ENCODE measurements at regions not wholly inside any gene's neighbourhood (a gene's known extent, or its start where the extent isn't known, plus 50 kb on each side); places are given as distances from the start of the nearest gene placed in this dataset.

DNA sequence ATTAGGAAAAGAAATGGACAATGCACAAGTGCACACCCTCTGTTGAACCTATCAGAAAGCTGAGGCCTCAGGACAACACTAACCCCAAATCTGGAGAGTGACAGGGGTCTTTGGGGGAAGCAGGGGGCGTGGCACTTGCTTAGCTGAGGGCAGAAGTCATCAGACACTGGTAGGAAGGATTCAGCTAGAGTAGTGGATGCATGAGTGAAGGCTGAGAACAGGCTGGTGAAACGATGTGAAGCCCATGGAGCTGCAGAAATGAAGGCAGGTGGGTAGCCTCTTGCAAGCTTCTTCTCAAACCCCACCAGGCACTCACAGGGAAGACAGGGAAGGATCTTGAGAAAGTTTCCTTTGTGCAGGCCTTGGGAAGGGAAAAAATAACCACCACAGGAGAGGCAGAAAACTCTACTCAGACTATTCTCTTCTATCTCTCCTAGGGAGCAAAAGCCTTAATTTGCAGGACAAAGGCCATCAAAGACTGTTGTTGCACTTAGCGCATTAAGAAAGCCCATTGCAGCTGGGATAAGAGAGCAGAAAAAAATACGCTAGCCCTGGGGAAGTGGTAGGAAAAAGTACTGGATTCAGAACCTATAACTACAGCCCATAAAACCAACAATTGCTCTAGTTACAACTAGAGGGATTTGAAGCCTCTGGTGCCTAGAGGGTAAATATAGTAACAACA is 193.3 kb upstream of the ZNF536 start:
- in situ Hi-C loops (cut with MboI; ENCODE audit: low sequenced_read_pairs in 4 of 4) (no loop called here), intact Hi-C loops (cut with DNase I; ENCODE audit: low total_unique reads) (no loop called here)
- Histone ChIP-seq H3K4me3 (no peak overlapping the region), H3K4me1 (no peaks in the 10 kb centered on the region), H3K27ac (no peak overlapping the region), H3K27me3 (peaks cover 0 to 3% (median 0%) of the 10 kb centered on the region in 3 donors), H3K9me3 (no peaks in the 10 kb centered on the region), H3K36me3 (no peaks in the 10 kb centered on the region)
- DNase-seq (no peak), ATAC-seq (no peak)
- TF ChIP-seq POLR2A (IDR thresholded peaks at IDR 0.05) = no peak
- TF ChIP-seq, protein P1, sequence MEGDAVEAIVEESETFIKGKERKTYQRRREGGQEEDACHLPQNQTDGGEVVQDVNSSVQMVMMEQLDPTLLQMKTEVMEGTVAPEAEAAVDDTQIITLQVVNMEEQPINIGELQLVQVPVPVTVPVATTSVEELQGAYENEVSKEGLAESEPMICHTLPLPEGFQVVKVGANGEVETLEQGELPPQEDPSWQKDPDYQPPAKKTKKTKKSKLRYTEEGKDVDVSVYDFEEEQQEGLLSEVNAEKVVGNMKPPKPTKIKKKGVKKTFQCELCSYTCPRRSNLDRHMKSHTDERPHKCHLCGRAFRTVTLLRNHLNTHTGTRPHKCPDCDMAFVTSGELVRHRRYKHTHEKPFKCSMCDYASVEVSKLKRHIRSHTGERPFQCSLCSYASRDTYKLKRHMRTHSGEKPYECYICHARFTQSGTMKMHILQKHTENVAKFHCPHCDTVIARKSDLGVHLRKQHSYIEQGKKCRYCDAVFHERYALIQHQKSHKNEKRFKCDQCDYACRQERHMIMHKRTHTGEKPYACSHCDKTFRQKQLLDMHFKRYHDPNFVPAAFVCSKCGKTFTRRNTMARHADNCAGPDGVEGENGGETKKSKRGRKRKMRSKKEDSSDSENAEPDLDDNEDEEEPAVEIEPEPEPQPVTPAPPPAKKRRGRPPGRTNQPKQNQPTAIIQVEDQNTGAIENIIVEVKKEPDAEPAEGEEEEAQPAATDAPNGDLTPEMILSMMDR (IDR thresholded peaks at IDR 0.05 in 4 of 5, conservative IDR thresholded peaks at IDR 0.05 in 1 of 5) = no peak

DNA sequence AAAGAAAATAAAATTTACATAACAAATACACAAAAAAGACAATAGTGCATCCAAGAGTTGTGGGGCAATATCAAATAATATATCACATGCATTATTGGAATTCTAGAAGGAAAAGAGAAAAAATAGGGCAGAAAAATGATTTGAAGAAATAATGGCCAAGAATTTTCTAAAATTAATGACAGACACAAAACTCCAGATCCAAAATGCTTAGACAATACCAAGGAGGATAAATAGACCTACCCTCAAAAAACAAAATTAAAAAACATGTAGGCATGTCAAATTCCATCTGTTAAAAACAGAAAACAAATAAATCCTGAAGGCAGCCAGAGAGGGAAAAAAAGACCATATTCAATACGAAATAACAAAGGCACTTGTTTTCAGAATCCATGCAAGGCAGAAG is 191.5 kb upstream of the ZNF536 start:
- Histone ChIP-seq H3K9me3 (peaks cover 0 to 6% (median 0%) of the 10 kb centered on the region in 3 donors), H3K4me1 (no peaks in the 10 kb centered on the region), H3K36me3 (no peaks in the 10 kb centered on the region), H3K27ac (no peak overlapping the region), H3K4me3 (no peak overlapping the region), H3K27me3 (peaks cover 0 to 3% (median 0%) of the 10 kb centered on the region in 3 donors)
- TF ChIP-seq POLR2A (IDR thresholded peaks at IDR 0.05) = no peak
- TF ChIP-seq, protein P1 (IDR thresholded peaks at IDR 0.05 in 4 of 5, conservative IDR thresholded peaks at IDR 0.05 in 1 of 5) = no peak
- in situ Hi-C loops (cut with MboI; ENCODE audit: low sequenced_read_pairs in 4 of 4) (no loop called here), intact Hi-C loops (cut with DNase I; ENCODE audit: low total_unique reads) (loop anchor here (5.0 kb wide), 1 partner anchor 648 kb away; no protein-coding TSS in a partner anchor)
- DNase-seq = no peak
- no peak for ATAC-seq

- no peak for DNase-seq
- no peak overlapping the region for H3K27ac ChIP-seq
- TF ChIP-seq, protein P1 (IDR thresholded peaks at IDR 0.05 in 4 of 5, conservative IDR thresholded peaks at IDR 0.05 in 1 of 5) = no peak
- no peak for TF ChIP-seq POLR2A (IDR thresholded peaks at IDR 0.05)
- no peak overlapping the region for H3K4me3 ChIP-seq
- H3K27me3 ChIP-seq = peaks cover 0 to 3% (median 0%) of the 10 kb centered on the region in 3 donors
- no peak for ATAC-seq
- H3K36me3 ChIP-seq = no peaks in the 10 kb centered on the region
- H3K4me1 ChIP-seq = no peaks in the 10 kb centered on the region
- intact Hi-C loops (cut with DNase I; ENCODE audit: low total_unique reads) (loop anchor here (5.0 kb wide), 1 partner anchor 652 kb away; no protein-coding TSS in a partner anchor), in situ Hi-C loops (cut with MboI; ENCODE audit: low sequenced_read_pairs in 4 of 4) (no loop called here)
- H3K9me3 ChIP-seq = peaks cover 0 to 9% (median 0%) of the 10 kb centered on the region in 3 donors
These were observed 188.2 kb upstream of the ZNF536 start for GRCh38 chr19:30183807-30184490.

GRCh38 chr19:30202060-30202600 is 170.1 kb upstream of the ZNF536 start:
- H3K9me3 ChIP-seq = peaks cover 0 to 3% (median 0%) of the 10 kb centered on the region in 3 donors
- H3K27me3 ChIP-seq = no peaks in the 10 kb centered on the region
- no peak overlapping the region for H3K27ac ChIP-seq
- no peak overlapping the region for H3K4me3 ChIP-seq
- ATAC-seq (no peak), DNase-seq (no peak)
- in situ Hi-C loops (cut with MboI; ENCODE audit: low sequenced_read_pairs in 4 of 4) = no loop called here
- no peaks in the 10 kb centered on the region for H3K36me3 ChIP-seq
- TF ChIP-seq POLR2A (IDR thresholded peaks at IDR 0.05) = no peak
- TF ChIP-seq, protein P1 (IDR thresholded peaks at IDR 0.05 in 4 of 5, conservative IDR thresholded peaks at IDR 0.05 in 1 of 5) = no peak
- H3K4me1 ChIP-seq = no peaks in the 10 kb centered on the region
- intact Hi-C loops (cut with DNase I; ENCODE audit: low total_unique reads) = no loop called here

All from gastrocnemius medialis (tissue), 4 donors.